Keratinocyte (primary cell): ENCODE measurements at regions not wholly inside any gene's neighbourhood (a gene's known extent, or its start where the extent isn't known, plus 50 kb on each side); places are given as distances from the start of the nearest gene placed in this dataset.

Experiments
- DNase-seq: peaks from one replicate; pipeline ENCODE4 v3.0.0-alpha.2; 2011; ENCODE audit warnings: low read depth, missing footprints, low spot score
- FAIRE-seq: peaks from 2 replicates; lab custom pipeline; 2011; peaks lifted over from hg19 to GRCh38; lab: Jason Lieb, UNC
- H2AFZ ChIP-seq: 2 replicates; pipeline ENCODE4 v1.6.0; 2012; ENCODE audit warnings: low read length, control low read depth, inconsistent platforms; ENCODE audit not compliant: control insufficient read depth
- H3K27ac ChIP-seq: 2 replicates; pipeline ENCODE4 v1.5.1; 2011; ENCODE audit warnings: low read length; ENCODE audit not compliant: control insufficient read depth, insufficient read depth
- H3K27me3 ChIP-seq: 3 replicates; pipeline ENCODE4 v1.6.0; 2011; ENCODE audit warnings: low read length; ENCODE audit not compliant: control insufficient read depth, insufficient read depth; ENCODE audit errors: extremely low read depth
- H3K36me3 ChIP-seq, 2 experiments: 2 replicates in 1 of 2; 3 replicates in 1 of 2; pipeline ENCODE4 v1.5.1; 2011; ENCODE audit warnings: low read length in 2 of 2, mild to moderate bottlenecking in 1 of 2; ENCODE audit not compliant: control insufficient read depth in 2 of 2, insufficient read depth in 2 of 2; ENCODE audit errors: extremely low read depth in 1 of 2
- H3K4me1 ChIP-seq: 3 replicates; pipeline ENCODE4 v1.5.1; 2011; ENCODE audit warnings: low read length; ENCODE audit not compliant: control insufficient read depth, insufficient read depth; ENCODE audit errors: extremely low read depth
- H3K4me2 ChIP-seq: 3 replicates; pipeline ENCODE4 v1.6.0; 2011; ENCODE audit warnings: low read depth, low read length; ENCODE audit not compliant: control insufficient read depth, insufficient read depth; ENCODE audit errors: extremely low read depth
- H3K4me3 ChIP-seq, 3 experiments: fragments of 200-600 bp in 1 of 3; sonication (generic) in 1 of 3; 2 replicates in 2 of 3; 3 replicates in 1 of 3; pipeline ENCODE4 v1.5.1; 2011 to 2016; ENCODE audit warnings: low read length in 3 of 3, mild to moderate bottlenecking in 3 of 3, control low read depth in 2 of 3, inconsistent platforms in 1 of 3, low read depth in 1 of 3, mixed read lengths in 1 of 3, mixed run types in 1 of 3, moderate library complexity in 1 of 3; ENCODE audit not compliant: control insufficient read depth in 2 of 3, insufficient read depth in 2 of 3; ENCODE audit errors: extremely low read depth in 1 of 3
- H3K79me2 ChIP-seq: 2 replicates; pipeline ENCODE4 v1.6.0; 2012; ENCODE audit warnings: low read length; ENCODE audit not compliant: control insufficient read depth, insufficient read depth
- H3K9ac ChIP-seq: 3 replicates; pipeline ENCODE4 v1.6.0; 2011; ENCODE audit warnings: low read length; ENCODE audit not compliant: control insufficient read depth, insufficient read depth; ENCODE audit errors: extremely low read depth
- H3K9me1 ChIP-seq: 3 replicates; pipeline ENCODE4 v1.6.0; 2011; ENCODE audit warnings: low read length; ENCODE audit not compliant: control insufficient read depth, insufficient read depth; ENCODE audit errors: extremely low read depth
- H3K9me3 ChIP-seq: 2 replicates; pipeline ENCODE4 v1.5.1; 2012; ENCODE audit warnings: low read depth, low read length; ENCODE audit not compliant: control insufficient read depth
- H4K20me1 ChIP-seq: 3 replicates; pipeline ENCODE4 v1.6.0; 2011; ENCODE audit warnings: low read length; ENCODE audit not compliant: control insufficient read depth, insufficient read depth; ENCODE audit errors: extremely low read depth
- EZH2 ChIP-seq: IDR thresholded peaks from one replicate; pipeline ENCODE4 v1.6.1; 2012; ENCODE audit warnings: inconsistent platforms, mild to moderate bottlenecking, low read length, moderate library complexity
- dilution Hi-C: fragments of 300-500 bp; cut with MboI; formaldehyde crosslinking; loops from one replicate; pipeline ENCODE4 v1.7.0; 2020; ENCODE audit warnings: low sequenced_read_pairs; ENCODE audit not compliant: extremely low pct_ligation_motif_present
- TF ChIP-seq, protein P1 (sequence below), 3 experiments: IDR thresholded peaks in 1 of 3; conservative IDR thresholded peaks in 1 of 3; optimal IDR thresholded peaks in 1 of 3; 2 replicates in 2 of 3; 3 replicates in 1 of 3; pipeline versions ENCODE3 to v1.5.1; 2011; ENCODE audit warnings: low read length in 3 of 3, mild to moderate bottlenecking in 3 of 3, moderate library complexity in 2 of 3, control low read depth in 1 of 3, inconsistent platforms in 1 of 3; ENCODE audit not compliant: insufficient read depth in 2 of 3; ENCODE audit errors: extremely low read depth in 1 of 3

DNA sequence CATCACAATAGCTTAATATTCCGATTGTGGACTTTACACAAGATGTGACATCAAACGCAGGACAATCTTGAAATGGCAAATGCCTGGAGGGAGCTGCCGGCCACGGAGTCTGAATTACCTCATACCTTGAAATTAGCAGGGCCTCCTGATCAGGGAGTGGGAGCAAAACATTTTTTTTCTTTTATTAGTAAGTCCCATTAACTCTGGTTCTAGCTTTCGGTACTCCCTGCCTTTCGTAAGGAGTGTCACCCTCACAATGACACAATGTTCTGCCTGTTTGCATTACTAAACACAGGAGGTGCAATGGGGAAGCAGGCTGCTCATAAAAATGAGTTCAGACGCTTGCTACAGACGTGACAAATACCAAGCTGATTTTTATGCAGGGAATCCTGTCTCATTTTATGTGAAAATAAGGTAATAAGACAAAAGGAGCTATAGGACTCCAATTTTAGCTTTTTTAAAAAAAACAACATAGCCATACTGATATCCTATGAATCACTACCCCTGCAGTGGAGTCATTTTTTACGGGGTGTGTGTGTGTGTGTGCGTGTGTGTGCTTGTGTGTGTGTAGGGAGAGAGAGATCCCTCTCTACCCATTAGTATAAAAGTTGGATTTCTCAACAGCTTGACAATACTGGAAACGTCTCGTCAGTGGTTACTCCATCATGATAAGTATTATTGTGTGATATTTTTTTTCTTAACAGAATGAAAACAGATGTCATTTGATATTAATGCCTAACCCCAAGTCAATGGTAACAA, 205.1 kb upstream of the RUNX1 start:
- Histone ChIP-seq H3K27me3 (no peaks in the 10 kb centered on the region), H3K9me3 (no peaks in the 10 kb centered on the region), H3K4me3 (no peak overlapping the region), H3K4me1 (peaks cover 26% of the 10 kb centered on the region), H3K9ac (no peak overlapping the region), H3K4me2 (no peak overlapping the region), H3K36me3 (no peaks in the 10 kb centered on the region), H2AFZ (no peak overlapping the region), H3K79me2 (no peaks in the 10 kb centered on the region), H3K9me1 (no peaks in the 10 kb centered on the region), H3K27ac (no peak overlapping the region), H4K20me1 (no peaks in the 10 kb centered on the region)
- DNase-seq (no peak), FAIRE-seq (no peak)
- dilution Hi-C loops = no loop called here
- TF ChIP-seq, protein P1, sequence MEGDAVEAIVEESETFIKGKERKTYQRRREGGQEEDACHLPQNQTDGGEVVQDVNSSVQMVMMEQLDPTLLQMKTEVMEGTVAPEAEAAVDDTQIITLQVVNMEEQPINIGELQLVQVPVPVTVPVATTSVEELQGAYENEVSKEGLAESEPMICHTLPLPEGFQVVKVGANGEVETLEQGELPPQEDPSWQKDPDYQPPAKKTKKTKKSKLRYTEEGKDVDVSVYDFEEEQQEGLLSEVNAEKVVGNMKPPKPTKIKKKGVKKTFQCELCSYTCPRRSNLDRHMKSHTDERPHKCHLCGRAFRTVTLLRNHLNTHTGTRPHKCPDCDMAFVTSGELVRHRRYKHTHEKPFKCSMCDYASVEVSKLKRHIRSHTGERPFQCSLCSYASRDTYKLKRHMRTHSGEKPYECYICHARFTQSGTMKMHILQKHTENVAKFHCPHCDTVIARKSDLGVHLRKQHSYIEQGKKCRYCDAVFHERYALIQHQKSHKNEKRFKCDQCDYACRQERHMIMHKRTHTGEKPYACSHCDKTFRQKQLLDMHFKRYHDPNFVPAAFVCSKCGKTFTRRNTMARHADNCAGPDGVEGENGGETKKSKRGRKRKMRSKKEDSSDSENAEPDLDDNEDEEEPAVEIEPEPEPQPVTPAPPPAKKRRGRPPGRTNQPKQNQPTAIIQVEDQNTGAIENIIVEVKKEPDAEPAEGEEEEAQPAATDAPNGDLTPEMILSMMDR (optimal IDR thresholded peaks at IDR 0.05 in 1 of 3, IDR thresholded peaks at IDR 0.05 in 1 of 3, conservative IDR thresholded peaks at IDR 0.05 in 1 of 3; ENCODE audit: extremely low read depth in 1 of 3, insufficient read depth in 2 of 3, low read length in 3 of 3) = no peak
- TF ChIP-seq EZH2 = no peak

DNA sequence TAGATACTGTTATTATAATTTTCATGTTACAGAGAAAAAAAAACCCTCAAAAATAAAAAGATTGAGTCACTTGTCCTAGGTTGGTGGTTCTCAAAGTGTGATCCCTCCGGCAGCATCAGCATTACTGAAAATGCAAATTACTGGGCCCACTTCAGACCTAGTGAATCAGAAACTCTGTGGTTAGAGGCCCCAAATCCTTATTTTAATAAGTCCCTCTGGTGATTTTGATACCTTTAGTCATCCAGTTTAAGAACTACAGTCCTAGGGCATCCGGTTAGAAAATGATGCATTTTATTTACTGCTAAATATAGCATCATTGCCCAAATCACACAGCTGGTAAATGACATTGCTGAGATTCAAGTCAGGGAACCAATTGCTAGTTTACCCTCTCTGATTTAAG, 203.7 kb upstream of the RUNX1 start:
- Histone ChIP-seq H3K9ac (no peak overlapping the region), H3K9me1 (no peaks in the 10 kb centered on the region), H3K27ac (no peak overlapping the region), H3K27me3 (no peaks in the 10 kb centered on the region), H3K9me3 (no peaks in the 10 kb centered on the region), H3K4me3 (no peak overlapping the region), H3K79me2 (no peaks in the 10 kb centered on the region), H3K4me1 (peaks cover 25% of the 10 kb centered on the region), H3K4me2 (no peak overlapping the region), H2AFZ (no peak overlapping the region), H3K36me3 (no peaks in the 10 kb centered on the region), H4K20me1 (no peaks in the 10 kb centered on the region)
- dilution Hi-C loops = no loop called here
- DNase-seq (no peak), FAIRE-seq (no peak)
- TF ChIP-seq, protein P1 (optimal IDR thresholded peaks at IDR 0.05 in 1 of 3, IDR thresholded peaks at IDR 0.05 in 1 of 3, conservative IDR thresholded peaks at IDR 0.05 in 1 of 3; ENCODE audit: extremely low read depth in 1 of 3, insufficient read depth in 2 of 3, low read length in 3 of 3) = no peak
- no peak for TF ChIP-seq EZH2
